ENCODE measurements at regions not wholly inside any gene's neighbourhood (a gene's known extent, or its start where the extent isn't known, plus 50 kb on each side); places are given as distances from the start of the nearest gene placed in this dataset.

DNA sequence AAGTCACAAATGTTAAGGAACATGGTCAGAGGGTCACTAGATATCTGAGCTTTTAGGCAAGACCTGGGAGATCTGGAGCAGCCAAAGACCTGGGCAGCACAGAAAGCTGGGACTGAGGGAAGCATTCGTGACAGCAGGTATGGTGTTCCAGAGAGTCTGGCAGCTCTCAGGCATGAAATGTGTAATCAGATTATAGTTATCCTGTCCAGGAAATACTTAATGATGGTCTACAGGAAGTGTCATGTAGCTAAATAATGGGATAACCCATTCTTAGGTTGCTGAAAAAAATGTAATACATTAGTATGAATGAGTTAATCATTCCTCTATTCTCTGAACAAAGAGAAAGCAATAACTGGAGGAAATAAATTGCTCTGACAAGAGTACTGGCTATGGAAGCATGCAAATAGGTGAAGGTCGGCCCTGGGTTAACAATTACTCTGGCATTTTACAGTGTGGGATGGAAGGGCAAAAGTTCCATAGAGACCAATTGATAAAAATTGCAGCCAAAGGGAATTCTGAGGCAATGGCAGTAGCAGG, 740.5 kb downstream of the CBLN4 start:
- H3K4me1 Mint-ChIP-seq (ENCODE audit: low read depth, unreplicated experiment): no peaks in the 10 kb centered on the region
- H3K9me3 Mint-ChIP-seq (ENCODE audit: unreplicated experiment): no peaks in the 10 kb centered on the region
- DNase-seq: no peak
- TF ChIP-seq CTCF (IDR thresholded peaks at IDR 0.05; ENCODE audit: partially characterized antibody, unreplicated experiment): no peak
- H3K36me3 Mint-ChIP-seq (ENCODE audit: unreplicated experiment): no peaks in the 10 kb centered on the region
- no peaks in the 10 kb centered on the region for H3K27me3 Mint-ChIP-seq (ENCODE audit: unreplicated experiment)
- H3K27ac Mint-ChIP-seq (ENCODE audit: unreplicated experiment): no peak overlapping the region
- no peak overlapping the region for H3K4me3 Mint-ChIP-seq (ENCODE audit: unreplicated experiment)

DNA sequence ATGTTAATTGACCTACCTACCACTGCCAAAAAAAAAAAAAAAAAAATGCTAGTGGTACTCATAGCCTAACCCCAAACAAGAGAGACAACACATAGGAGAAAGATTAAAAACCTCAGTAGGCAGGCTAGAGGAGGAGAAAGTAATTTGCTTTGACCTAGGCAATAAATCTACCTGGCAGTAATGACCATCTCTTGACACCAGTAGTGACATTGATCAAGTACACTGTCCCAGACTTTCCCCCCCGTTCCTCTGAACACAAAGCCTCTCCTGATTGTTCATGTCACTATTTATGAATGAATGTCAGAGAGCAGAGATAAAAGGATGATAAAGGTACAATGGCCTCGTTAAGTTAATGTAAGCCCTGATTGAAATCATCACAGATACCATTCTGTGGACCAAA, 746.8 kb downstream of the CBLN4 start:
- Mint-ChIP-seq H3K27me3 (ENCODE audit: unreplicated experiment) (no peaks in the 10 kb centered on the region), H3K36me3 (ENCODE audit: unreplicated experiment) (no peaks in the 10 kb centered on the region), H3K27ac (ENCODE audit: unreplicated experiment) (no peak overlapping the region), H3K4me3 (ENCODE audit: unreplicated experiment) (no peak overlapping the region), H3K9me3 (ENCODE audit: unreplicated experiment) (no peaks in the 10 kb centered on the region), H3K4me1 (ENCODE audit: low read depth, unreplicated experiment) (no peaks in the 10 kb centered on the region)
- no peak for DNase-seq
- no peak for TF ChIP-seq CTCF (IDR thresholded peaks at IDR 0.05; ENCODE audit: partially characterized antibody, unreplicated experiment)

DNA sequence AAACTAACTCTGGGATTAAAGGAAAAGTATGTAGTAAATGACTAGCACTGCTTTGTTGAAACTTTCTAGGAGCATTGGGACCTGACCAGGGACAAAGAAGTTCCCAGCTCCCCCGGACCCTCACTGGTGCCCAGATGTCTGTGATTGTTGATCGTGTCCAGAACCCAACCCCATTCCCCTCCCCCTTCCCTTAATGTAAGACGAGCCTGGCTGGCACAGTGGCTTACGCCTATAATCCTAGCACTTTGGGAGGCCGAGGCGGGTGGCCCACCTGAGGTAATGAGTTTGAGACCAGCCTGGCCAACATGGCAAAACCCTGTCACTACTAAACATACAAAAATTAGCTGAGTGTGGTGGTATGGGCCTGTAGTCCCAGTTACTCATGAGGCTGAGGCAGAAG, 750.3 kb downstream of the CBLN4 start:
- Mint-ChIP-seq H3K4me3 (ENCODE audit: unreplicated experiment) (no peak overlapping the region), H3K36me3 (ENCODE audit: unreplicated experiment) (no peaks in the 10 kb centered on the region), H3K4me1 (ENCODE audit: low read depth, unreplicated experiment) (no peaks in the 10 kb centered on the region), H3K27ac (ENCODE audit: unreplicated experiment) (no peak overlapping the region), H3K9me3 (ENCODE audit: unreplicated experiment) (no peaks in the 10 kb centered on the region), H3K27me3 (ENCODE audit: unreplicated experiment) (no peaks in the 10 kb centered on the region)
- DNase-seq: no peak
- TF ChIP-seq CTCF (IDR thresholded peaks at IDR 0.05; ENCODE audit: partially characterized antibody, unreplicated experiment): no peak

GRCh38 chr20:55253781-55254180, 751.5 kb downstream of the CBLN4 start:
- no peak for TF ChIP-seq CTCF (IDR thresholded peaks at IDR 0.05; ENCODE audit: partially characterized antibody, unreplicated experiment)
- no peak for DNase-seq
- H3K36me3 Mint-ChIP-seq (ENCODE audit: unreplicated experiment): no peaks in the 10 kb centered on the region
- no peaks in the 10 kb centered on the region for H3K27me3 Mint-ChIP-seq (ENCODE audit: unreplicated experiment)
- no peaks in the 10 kb centered on the region for H3K9me3 Mint-ChIP-seq (ENCODE audit: unreplicated experiment)
- H3K4me1 Mint-ChIP-seq (ENCODE audit: low read depth, unreplicated experiment): no peaks in the 10 kb centered on the region
- H3K4me3 Mint-ChIP-seq (ENCODE audit: unreplicated experiment): no peak overlapping the region
- H3K27ac Mint-ChIP-seq (ENCODE audit: unreplicated experiment): no peak overlapping the region

- H3K36me3 Mint-ChIP-seq (ENCODE audit: unreplicated experiment): no peaks in the 10 kb centered on the region
- TF ChIP-seq CTCF (IDR thresholded peaks at IDR 0.05; ENCODE audit: partially characterized antibody, unreplicated experiment): no peak
- no peak overlapping the region for H3K27ac Mint-ChIP-seq (ENCODE audit: unreplicated experiment)
- no peaks in the 10 kb centered on the region for H3K9me3 Mint-ChIP-seq (ENCODE audit: unreplicated experiment)
- H3K4me3 Mint-ChIP-seq (ENCODE audit: unreplicated experiment): no peak overlapping the region
- DNase-seq: no peak
- no peaks in the 10 kb centered on the region for H3K4me1 Mint-ChIP-seq (ENCODE audit: low read depth, unreplicated experiment)
- no peaks in the 10 kb centered on the region for H3K27me3 Mint-ChIP-seq (ENCODE audit: unreplicated experiment)
These were observed 752.8 kb downstream of the CBLN4 start for GRCh38 chr20:55252521-55252920.

Data from glutamatergic neuron (in vitro differentiated cells).